Peyer's patch (tissue), 4 donors: ENCODE measurements at regions not wholly inside any gene's neighbourhood (a gene's known extent, or its start where the extent isn't known, plus 50 kb on each side); places are given as distances from the start of the nearest gene placed in this dataset.

ENCODE experiments used
- DNase-seq, 3 donors: peaks; one replicate each; pipeline ENCODE4 v3.0.0-alpha.2; 2017 to 2019
- H3K27ac ChIP-seq, 4 donors: fragments of 200-600 bp; sonication (generic); one replicate each; pipeline ENCODE4 v1.5.1; 2016 to 2019
- H3K27me3 ChIP-seq, 2 donors: fragments of 200-600 bp; sonication (generic); one replicate each; pipeline ENCODE4 v1.5.1; 2019
- H3K36me3 ChIP-seq, 3 donors: fragments of 200-600 bp; sonication (generic); one replicate each; pipeline ENCODE4 v1.5.1; 2016 to 2019
- H3K4me1 ChIP-seq, 4 donors: fragments of 200-600 bp; sonication (generic); one replicate each; pipeline ENCODE4 v1.5.1; 2016 to 2019
- H3K4me3 ChIP-seq, 4 donors: fragments of 200-600 bp; sonication (generic); 1 replicate in 3 of 4; 2 replicates in 1 of 4; pipeline ENCODE4 v1.5.1; 2016 to 2019; ENCODE audit warnings: mild to moderate bottlenecking in 1 of 4
- H3K9me3 ChIP-seq, 4 donors: fragments of 200-600 bp; sonication (generic); one replicate each; pipeline ENCODE4 v1.5.1; 2016 to 2019; ENCODE audit warnings: mild to moderate bottlenecking in 1 of 4
- POLR2A ChIP-seq, 2 donors: fragments of 450-650 bp; IDR thresholded peaks; one replicate each; pipeline ENCODE4 v1.5.1; 2017; ENCODE audit warnings: antibody characterized with exemption in 2 of 2, mild to moderate bottlenecking in 2 of 2, moderate library complexity in 2 of 2
- TF ChIP-seq, protein P1 (sequence below), 6 experiments: fragments of 450-650 bp in 4 of 6; fragments of 200-600 bp in 2 of 6; sonication (generic) in 1 of 6; IDR thresholded peaks; one replicate each; pipeline ENCODE4 v1.5.1; 2017 to 2019; ENCODE audit warnings: antibody characterized with exemption in 6 of 6, mild to moderate bottlenecking in 3 of 6, moderate library complexity in 1 of 6

DNA sequence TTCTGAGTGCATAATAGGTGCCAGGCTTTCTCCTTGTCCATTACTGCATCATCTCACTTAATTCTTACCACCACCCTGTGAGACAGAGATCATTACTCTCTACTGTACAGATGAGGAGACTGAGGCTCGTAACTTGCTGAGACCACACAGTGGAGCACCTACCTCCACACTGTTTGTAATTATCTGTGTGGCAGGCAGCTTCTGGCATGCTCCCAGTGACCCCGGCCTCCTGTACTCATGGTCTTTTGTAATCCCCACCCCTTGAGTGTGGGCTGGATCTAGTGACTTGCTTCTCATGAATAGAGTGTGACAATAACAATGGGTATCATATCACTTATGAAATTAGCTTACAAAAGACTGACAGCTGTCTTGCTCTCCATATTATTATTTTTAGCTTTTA lies 407.3 kb downstream of the MATN1 start:
- TF ChIP-seq, protein P1, sequence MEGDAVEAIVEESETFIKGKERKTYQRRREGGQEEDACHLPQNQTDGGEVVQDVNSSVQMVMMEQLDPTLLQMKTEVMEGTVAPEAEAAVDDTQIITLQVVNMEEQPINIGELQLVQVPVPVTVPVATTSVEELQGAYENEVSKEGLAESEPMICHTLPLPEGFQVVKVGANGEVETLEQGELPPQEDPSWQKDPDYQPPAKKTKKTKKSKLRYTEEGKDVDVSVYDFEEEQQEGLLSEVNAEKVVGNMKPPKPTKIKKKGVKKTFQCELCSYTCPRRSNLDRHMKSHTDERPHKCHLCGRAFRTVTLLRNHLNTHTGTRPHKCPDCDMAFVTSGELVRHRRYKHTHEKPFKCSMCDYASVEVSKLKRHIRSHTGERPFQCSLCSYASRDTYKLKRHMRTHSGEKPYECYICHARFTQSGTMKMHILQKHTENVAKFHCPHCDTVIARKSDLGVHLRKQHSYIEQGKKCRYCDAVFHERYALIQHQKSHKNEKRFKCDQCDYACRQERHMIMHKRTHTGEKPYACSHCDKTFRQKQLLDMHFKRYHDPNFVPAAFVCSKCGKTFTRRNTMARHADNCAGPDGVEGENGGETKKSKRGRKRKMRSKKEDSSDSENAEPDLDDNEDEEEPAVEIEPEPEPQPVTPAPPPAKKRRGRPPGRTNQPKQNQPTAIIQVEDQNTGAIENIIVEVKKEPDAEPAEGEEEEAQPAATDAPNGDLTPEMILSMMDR (IDR thresholded peaks at IDR 0.05) = no peak
- no peak for TF ChIP-seq POLR2A (IDR thresholded peaks at IDR 0.05)
- H3K36me3 ChIP-seq = no peaks in the 10 kb centered on the region
- no peak overlapping the region for H3K27ac ChIP-seq
- no peaks in the 10 kb centered on the region for H3K27me3 ChIP-seq
- no peak overlapping the region for H3K4me3 ChIP-seq
- H3K4me1 ChIP-seq = no peaks in the 10 kb centered on the region
- H3K9me3 ChIP-seq = no peaks in the 10 kb centered on the region
- DNase-seq = no peak

DNA sequence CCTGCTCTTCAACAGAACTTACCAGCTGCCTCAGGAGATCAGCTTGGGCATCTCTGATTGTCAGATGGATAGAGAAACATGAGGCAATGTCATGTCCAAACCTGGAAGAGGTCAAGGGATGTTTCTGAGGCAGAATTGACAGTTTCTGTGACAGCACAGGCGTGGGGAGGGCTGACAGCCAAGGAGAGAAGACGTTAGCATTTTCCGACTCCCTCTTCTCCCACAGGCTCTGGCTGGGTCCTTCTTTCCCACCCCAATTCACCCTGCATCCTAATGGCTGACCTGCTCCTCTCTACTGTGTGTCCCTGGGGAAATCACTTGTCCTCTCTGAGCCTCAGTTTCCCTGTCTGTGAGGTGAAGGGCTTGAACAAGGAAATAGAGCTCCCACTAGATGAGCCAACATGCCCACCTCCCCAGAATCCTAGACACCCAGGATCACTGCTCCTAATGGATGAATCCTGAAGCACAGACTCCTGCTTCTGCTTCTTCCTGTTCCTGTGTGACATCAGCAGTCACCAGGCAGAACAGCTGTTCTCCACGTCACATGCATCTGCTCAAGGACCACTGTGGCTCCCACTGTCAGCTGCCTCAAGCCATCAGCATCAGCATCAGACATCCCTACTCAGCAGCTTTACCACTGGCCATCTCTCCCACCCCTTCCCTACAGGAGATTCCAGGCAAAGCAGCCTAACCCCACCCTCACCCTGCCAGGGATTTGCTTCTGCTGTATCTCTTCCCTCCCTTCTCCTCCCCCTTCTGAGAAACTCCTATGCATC lies 408.0 kb downstream of the MATN1 start:
- no peak overlapping the region for H3K27ac ChIP-seq
- H3K4me3 ChIP-seq = no peak overlapping the region
- no peaks in the 10 kb centered on the region for H3K4me1 ChIP-seq
- no peaks in the 10 kb centered on the region for H3K9me3 ChIP-seq
- H3K36me3 ChIP-seq = no peaks in the 10 kb centered on the region
- H3K27me3 ChIP-seq = no peaks in the 10 kb centered on the region
- DNase-seq = no peak
- TF ChIP-seq POLR2A (IDR thresholded peaks at IDR 0.05) = no peak
- TF ChIP-seq, protein P1 (IDR thresholded peaks at IDR 0.05) = no peak

DNA sequence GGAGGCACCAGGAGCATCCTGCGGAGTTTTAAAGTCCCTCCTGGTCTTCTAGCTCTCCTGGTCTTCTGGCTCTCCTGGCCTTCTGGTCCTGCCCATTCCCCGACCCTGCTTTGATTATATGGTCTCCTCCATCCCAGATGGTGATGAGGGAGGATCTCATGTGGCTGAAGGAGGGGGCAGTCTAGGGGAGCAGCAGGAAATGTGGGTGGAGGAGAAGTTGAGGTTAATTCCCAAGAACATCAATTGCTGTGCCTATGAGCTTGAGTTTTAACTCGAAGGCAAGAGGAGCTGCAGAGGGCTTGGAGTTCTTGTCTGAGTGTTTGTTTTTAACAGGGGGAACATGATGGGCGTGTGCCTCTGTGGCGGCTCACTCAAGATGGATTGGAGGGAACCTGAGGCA lies 408.8 kb downstream of the MATN1 start:
- no peaks in the 10 kb centered on the region for H3K4me1 ChIP-seq
- TF ChIP-seq POLR2A (IDR thresholded peaks at IDR 0.05) = no peak
- TF ChIP-seq, protein P1 (IDR thresholded peaks at IDR 0.05) = no peak
- H3K27ac ChIP-seq = no peak overlapping the region
- no peak overlapping the region for H3K4me3 ChIP-seq
- no peaks in the 10 kb centered on the region for H3K9me3 ChIP-seq
- no peaks in the 10 kb centered on the region for H3K27me3 ChIP-seq
- no peak for DNase-seq
- H3K36me3 ChIP-seq = no peaks in the 10 kb centered on the region

DNA sequence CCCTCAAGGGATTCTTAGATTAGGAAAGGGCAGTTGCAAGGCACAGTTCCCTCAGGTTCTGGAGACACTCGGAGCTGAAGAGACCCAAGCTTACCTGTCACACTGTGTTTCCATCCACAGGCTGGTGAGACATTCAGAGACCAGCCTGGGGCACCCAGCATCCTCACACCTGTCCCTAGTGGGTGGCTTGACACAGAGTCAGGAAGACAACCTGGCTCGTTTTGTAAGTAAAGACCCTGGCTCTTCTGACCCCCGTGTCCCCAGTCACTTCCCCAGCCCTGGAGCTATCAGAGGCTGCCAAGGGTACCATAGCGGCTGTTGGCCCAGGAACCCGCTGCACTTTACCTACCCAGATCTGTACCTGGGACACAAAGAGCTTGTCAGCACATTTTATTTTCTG lies 409.8 kb downstream of the MATN1 start:
- Histone ChIP-seq H3K4me3 (no peak overlapping the region), H3K27me3 (no peaks in the 10 kb centered on the region), H3K36me3 (no peaks in the 10 kb centered on the region), H3K4me1 (no peaks in the 10 kb centered on the region), H3K9me3 (no peaks in the 10 kb centered on the region), H3K27ac (no peak overlapping the region)
- no peak for DNase-seq
- TF ChIP-seq POLR2A (IDR thresholded peaks at IDR 0.05) = no peak
- TF ChIP-seq, protein P1 (IDR thresholded peaks at IDR 0.05) = no peak

DNA sequence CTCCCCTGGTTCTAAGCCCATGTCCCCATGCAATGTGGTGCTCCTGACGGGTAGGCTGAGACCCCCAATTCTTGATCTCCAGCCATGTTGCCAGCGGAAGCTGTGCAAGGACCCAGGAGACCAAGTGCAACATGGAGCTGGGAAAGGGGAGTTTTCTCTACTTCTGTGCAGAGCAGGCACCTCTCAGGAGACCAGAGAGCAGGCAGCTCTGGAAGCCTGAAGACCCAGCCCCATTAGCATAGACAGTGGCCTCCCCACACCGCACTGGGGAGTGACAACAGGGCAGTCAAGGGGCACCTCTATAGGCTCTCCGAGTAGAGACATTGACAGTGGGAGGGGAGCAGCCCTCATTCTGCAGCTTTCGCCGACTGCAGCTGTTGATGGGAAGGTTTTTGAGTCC lies 410.2 kb downstream of the MATN1 start:
- no peaks in the 10 kb centered on the region for H3K36me3 ChIP-seq
- no peak for DNase-seq
- no peak for TF ChIP-seq POLR2A (IDR thresholded peaks at IDR 0.05)
- TF ChIP-seq, protein P1 (IDR thresholded peaks at IDR 0.05) = no peak
- H3K4me1 ChIP-seq = no peaks in the 10 kb centered on the region
- no peaks in the 10 kb centered on the region for H3K27me3 ChIP-seq
- no peak overlapping the region for H3K4me3 ChIP-seq
- no peaks in the 10 kb centered on the region for H3K9me3 ChIP-seq
- no peak overlapping the region for H3K27ac ChIP-seq
